ENCODE measurements at regions not wholly inside any gene's neighbourhood (a gene's known extent, or its start where the extent isn't known, plus 50 kb on each side); places are given as distances from the start of the nearest gene placed in this dataset.

DNA sequence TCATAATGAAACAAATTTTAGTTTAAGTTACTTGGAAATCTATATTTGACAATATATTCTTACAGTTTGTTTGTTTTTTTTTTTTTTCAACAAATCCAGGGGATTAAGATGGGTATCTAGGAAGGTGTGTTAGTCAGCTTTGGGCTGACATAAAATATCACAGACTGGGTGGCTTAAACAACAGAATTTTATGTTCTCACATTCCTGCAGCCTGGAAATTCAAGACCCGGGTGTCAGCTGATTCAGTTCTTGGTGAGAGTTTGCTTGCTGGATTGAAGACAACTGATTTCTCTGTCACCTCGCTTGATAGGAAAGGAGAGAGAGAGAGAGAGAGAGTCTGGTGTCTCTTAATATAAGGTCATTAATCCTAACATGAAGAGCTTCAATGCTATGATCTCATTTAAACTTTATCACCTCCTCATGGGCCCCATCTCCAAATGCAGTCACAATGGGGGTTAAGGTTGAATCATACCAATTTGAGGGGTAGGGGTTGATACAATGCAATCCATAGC is 465.2 kb downstream of the CENPC start (continued):
- TF ChIP-seq TAF1 (IDR thresholded peaks at IDR 0.05; ENCODE audit: borderline replicate concordance, low read depth, low read length) = no peak
- TF ChIP-seq, protein P1, sequence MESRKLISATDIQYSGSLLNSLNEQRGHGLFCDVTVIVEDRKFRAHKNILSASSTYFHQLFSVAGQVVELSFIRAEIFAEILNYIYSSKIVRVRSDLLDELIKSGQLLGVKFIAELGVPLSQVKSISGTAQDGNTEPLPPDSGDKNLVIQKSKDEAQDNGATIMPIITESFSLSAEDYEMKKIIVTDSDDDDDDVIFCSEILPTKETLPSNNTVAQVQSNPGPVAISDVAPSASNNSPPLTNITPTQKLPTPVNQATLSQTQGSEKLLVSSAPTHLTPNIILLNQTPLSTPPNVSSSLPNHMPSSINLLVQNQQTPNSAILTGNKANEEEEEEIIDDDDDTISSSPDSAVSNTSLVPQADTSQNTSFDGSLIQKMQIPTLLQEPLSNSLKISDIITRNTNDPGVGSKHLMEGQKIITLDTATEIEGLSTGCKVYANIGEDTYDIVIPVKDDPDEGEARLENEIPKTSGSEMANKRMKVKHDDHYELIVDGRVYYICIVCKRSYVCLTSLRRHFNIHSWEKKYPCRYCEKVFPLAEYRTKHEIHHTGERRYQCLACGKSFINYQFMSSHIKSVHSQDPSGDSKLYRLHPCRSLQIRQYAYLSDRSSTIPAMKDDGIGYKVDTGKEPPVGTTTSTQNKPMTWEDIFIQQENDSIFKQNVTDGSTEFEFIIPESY (IDR thresholded peaks at IDR 0.05; ENCODE audit: borderline replicate concordance, low read depth) = no peak
- TF ChIP-seq MEF2A (IDR thresholded peaks at IDR 0.05; ENCODE audit: borderline replicate concordance, low read depth) = no peak
- TF ChIP-seq JUND (IDR thresholded peaks at IDR 0.05) = no peak
- TF ChIP-seq, protein P2, sequence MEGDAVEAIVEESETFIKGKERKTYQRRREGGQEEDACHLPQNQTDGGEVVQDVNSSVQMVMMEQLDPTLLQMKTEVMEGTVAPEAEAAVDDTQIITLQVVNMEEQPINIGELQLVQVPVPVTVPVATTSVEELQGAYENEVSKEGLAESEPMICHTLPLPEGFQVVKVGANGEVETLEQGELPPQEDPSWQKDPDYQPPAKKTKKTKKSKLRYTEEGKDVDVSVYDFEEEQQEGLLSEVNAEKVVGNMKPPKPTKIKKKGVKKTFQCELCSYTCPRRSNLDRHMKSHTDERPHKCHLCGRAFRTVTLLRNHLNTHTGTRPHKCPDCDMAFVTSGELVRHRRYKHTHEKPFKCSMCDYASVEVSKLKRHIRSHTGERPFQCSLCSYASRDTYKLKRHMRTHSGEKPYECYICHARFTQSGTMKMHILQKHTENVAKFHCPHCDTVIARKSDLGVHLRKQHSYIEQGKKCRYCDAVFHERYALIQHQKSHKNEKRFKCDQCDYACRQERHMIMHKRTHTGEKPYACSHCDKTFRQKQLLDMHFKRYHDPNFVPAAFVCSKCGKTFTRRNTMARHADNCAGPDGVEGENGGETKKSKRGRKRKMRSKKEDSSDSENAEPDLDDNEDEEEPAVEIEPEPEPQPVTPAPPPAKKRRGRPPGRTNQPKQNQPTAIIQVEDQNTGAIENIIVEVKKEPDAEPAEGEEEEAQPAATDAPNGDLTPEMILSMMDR (IDR thresholded peaks at IDR 0.05) = no peak
- TF ChIP-seq FOXJ3 (CRISPR knock-in tag; IDR thresholded peaks at IDR 0.05) = no peak

DNA sequence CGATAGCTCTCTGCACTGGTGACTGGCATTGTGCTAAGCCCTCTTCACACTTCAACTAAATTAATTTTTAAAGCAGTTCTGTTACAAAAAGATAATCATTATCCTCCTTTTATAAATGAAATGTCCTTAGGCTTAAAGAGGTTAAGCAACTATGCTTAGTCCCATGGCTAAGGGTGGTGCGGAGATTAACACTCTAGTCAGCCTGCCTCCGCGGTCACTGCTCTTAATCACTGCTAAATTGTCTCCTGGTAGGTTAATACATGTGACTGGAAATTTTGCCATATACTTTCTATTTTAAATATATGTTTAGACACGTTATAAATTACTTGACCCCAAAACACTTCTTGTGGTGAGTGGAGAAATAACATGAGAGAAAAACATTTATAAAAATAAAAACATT is 473.7 kb downstream of the CENPC start:
- no peaks in the 10 kb centered on the region for H3F3A ChIP-seq (replicated peaks; ENCODE audit: insufficient read depth)
- H3K36me3 ChIP-seq (replicated peaks in 1 of 2; ENCODE audit: control insufficient read depth in 1 of 2, insufficient read depth in 2 of 2, low read length in 1 of 2) = no peaks in the 10 kb centered on the region
- no peak for DNase-seq
- no peak overlapping the region for H3K4me2 ChIP-seq
- ChIA-PET CTCF (no interaction called here), POLR2A (no interaction called here)
- H2AFZ ChIP-seq (ENCODE audit: low read depth) = no peak overlapping the region
- no peaks in the 10 kb centered on the region for H4K20me1 ChIP-seq (ENCODE audit: insufficient read depth)
- no peaks in the 10 kb centered on the region for H3K79me2 ChIP-seq (ENCODE audit: insufficient read depth)
- H3K9me3 ChIP-seq = no peaks in the 10 kb centered on the region
- no peak overlapping the region for H3K9ac ChIP-seq
- no peaks in the 10 kb centered on the region for H3K4me1 ChIP-seq (ENCODE audit: control insufficient read depth in 1 of 2, insufficient read depth in 2 of 2, low read depth in 1 of 2, low read length in 1 of 2)
- no peaks in the 10 kb centered on the region for H3K9me2 ChIP-seq
- H3K4me3 ChIP-seq (ENCODE audit: low read depth in 2 of 2, low read length in 1 of 2) = no peak overlapping the region
- H3K27me3 ChIP-seq (ENCODE audit: insufficient read depth) = no peaks in the 10 kb centered on the region
- 17% methylated on average over 5 of the region's 5 CpGs for WGBS (ENCODE audit: low lambda C conversion rate)
- H3K27ac ChIP-seq (ENCODE audit: low read depth in 2 of 2, low read length in 1 of 2) = no peak overlapping the region
- TF ChIP-seq, protein P3, sequence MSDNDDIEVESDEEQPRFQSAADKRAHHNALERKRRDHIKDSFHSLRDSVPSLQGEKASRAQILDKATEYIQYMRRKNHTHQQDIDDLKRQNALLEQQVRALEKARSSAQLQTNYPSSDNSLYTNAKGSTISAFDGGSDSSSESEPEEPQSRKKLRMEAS (IDR thresholded peaks at IDR 0.05; ENCODE audit: low read depth) = no peak
- TF ChIP-seq, protein P1 (IDR thresholded peaks at IDR 0.05; ENCODE audit: borderline replicate concordance, low read depth) = no peak
- no peak for TF ChIP-seq MEF2A (IDR thresholded peaks at IDR 0.05; ENCODE audit: borderline replicate concordance, low read depth)
- no peak for TF ChIP-seq GATA2 (CRISPR knock-in tag; IDR thresholded peaks at IDR 0.05)
- TF ChIP-seq, protein P4, sequence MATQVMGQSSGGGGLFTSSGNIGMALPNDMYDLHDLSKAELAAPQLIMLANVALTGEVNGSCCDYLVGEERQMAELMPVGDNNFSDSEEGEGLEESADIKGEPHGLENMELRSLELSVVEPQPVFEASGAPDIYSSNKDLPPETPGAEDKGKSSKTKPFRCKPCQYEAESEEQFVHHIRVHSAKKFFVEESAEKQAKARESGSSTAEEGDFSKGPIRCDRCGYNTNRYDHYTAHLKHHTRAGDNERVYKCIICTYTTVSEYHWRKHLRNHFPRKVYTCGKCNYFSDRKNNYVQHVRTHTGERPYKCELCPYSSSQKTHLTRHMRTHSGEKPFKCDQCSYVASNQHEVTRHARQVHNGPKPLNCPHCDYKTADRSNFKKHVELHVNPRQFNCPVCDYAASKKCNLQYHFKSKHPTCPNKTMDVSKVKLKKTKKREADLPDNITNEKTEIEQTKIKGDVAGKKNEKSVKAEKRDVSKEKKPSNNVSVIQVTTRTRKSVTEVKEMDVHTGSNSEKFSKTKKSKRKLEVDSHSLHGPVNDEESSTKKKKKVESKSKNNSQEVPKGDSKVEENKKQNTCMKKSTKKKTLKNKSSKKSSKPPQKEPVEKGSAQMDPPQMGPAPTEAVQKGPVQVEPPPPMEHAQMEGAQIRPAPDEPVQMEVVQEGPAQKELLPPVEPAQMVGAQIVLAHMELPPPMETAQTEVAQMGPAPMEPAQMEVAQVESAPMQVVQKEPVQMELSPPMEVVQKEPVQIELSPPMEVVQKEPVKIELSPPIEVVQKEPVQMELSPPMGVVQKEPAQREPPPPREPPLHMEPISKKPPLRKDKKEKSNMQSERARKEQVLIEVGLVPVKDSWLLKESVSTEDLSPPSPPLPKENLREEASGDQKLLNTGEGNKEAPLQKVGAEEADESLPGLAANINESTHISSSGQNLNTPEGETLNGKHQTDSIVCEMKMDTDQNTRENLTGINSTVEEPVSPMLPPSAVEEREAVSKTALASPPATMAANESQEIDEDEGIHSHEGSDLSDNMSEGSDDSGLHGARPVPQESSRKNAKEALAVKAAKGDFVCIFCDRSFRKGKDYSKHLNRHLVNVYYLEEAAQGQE (IDR thresholded peaks at IDR 0.05; ENCODE audit: low read depth, low read length) = no peak
- no peak for TF ChIP-seq POLR2AphosphoS5 (IDR thresholded peaks at IDR 0.05; ENCODE audit: low read depth, low read length)
- TF ChIP-seq, protein P5, sequence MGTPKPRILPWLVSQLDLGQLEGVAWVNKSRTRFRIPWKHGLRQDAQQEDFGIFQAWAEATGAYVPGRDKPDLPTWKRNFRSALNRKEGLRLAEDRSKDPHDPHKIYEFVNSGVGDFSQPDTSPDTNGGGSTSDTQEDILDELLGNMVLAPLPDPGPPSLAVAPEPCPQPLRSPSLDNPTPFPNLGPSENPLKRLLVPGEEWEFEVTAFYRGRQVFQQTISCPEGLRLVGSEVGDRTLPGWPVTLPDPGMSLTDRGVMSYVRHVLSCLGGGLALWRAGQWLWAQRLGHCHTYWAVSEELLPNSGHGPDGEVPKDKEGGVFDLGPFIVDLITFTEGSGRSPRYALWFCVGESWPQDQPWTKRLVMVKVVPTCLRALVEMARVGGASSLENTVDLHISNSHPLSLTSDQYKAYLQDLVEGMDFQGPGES (IDR thresholded peaks at IDR 0.05; ENCODE audit: low read depth, low read length) = no peak
- TF ChIP-seq EZH2phosphoT487 (IDR thresholded peaks at IDR 0.05; ENCODE audit: borderline replicate concordance, low read depth) = no peak
- no peak for TF ChIP-seq FOSL2 (IDR thresholded peaks at IDR 0.05; ENCODE audit: borderline replicate concordance, low read depth)
- no peak for TF ChIP-seq TCF12 (IDR thresholded peaks at IDR 0.05)
- TF ChIP-seq SIN3A (IDR thresholded peaks at IDR 0.05; ENCODE audit: borderline replicate concordance, low read depth, low read length) = no peak
- TF ChIP-seq, protein P6, sequence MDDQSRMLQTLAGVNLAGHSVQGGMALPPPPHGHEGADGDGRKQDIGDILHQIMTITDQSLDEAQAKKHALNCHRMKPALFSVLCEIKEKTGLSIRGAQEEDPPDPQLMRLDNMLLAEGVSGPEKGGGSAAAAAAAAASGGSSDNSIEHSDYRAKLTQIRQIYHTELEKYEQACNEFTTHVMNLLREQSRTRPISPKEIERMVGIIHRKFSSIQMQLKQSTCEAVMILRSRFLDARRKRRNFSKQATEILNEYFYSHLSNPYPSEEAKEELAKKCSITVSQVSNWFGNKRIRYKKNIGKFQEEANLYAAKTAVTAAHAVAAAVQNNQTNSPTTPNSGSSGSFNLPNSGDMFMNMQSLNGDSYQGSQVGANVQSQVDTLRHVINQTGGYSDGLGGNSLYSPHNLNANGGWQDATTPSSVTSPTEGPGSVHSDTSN (IDR thresholded peaks at IDR 0.05) = no peak
- TF ChIP-seq RXRA (IDR thresholded peaks at IDR 0.05; ENCODE audit: borderline replicate concordance, low read depth) = no peak
- TF ChIP-seq NFIC (IDR thresholded peaks at IDR 0.05; ENCODE audit: borderline replicate concordance) = no peak
- no peak for TF ChIP-seq TEAD4 (IDR thresholded peaks at IDR 0.05; ENCODE audit: borderline replicate concordance, insufficient read depth)
- TF ChIP-seq TAF1 (IDR thresholded peaks at IDR 0.05; ENCODE audit: borderline replicate concordance, low read depth, low read length) = no peak

Measured in SK-N-SH (cell line).